Brain microvascular endothelial cell (primary cell): ENCODE measurements at regions not wholly inside any gene's neighbourhood (a gene's known extent, or its start where the extent isn't known, plus 50 kb on each side); places are given as distances from the start of the nearest gene placed in this dataset.

ENCODE experiments used
- DNase-seq: peaks from one replicate; pipeline ENCODE4 v3.0.0-alpha.2; 2020
- H3K27ac ChIP-seq: fragments of 250-450 bp; sonication (Bioruptor Pico); 2 replicates; pipeline ENCODE4 v1.5.1; 2020; ENCODE audit warnings: mild to moderate bottlenecking, moderate library complexity
- H3K27me3 ChIP-seq: fragments of 250-450 bp; sonication (Bioruptor Pico); replicated peaks from 2 replicates; pipeline ENCODE4 v1.5.1; 2020; ENCODE audit warnings: mild to moderate bottlenecking
- H3K36me3 ChIP-seq: fragments of 250-450 bp; sonication (Bioruptor Pico); replicated peaks from 2 replicates; pipeline ENCODE4 v1.5.1; 2020; ENCODE audit warnings: mild to moderate bottlenecking
- H3K4me3 ChIP-seq: 2 replicates; pipeline ENCODE4 v1.5.1; 2011; ENCODE audit warnings: low read depth, mild to moderate bottlenecking, control low read depth, low read length, moderate library complexity
- CTCF ChIP-seq: IDR thresholded peaks from 2 replicates; pipeline ENCODE4 v1.5.1; 2011; ENCODE audit warnings: low read depth, mild to moderate bottlenecking, moderate library complexity, low read length, control low read depth, inconsistent platforms; ENCODE audit errors: missing control alignments
- in situ Hi-C: cut with HindIII; loops from 2 replicates; pipeline ENCODE4 v1.10.0; 2017; ENCODE audit warnings: low sequenced_read_pairs, low pct_ligation_motif_present

GRCh38 chr15:70387993-70388392 is 290.3 kb upstream of the TLE3 start:
- TF ChIP-seq CTCF = no peak
- in situ Hi-C loops = no loop called here
- H3K36me3 ChIP-seq = no peaks in the 10 kb centered on the region

GRCh38 chr15:70387081-70387480 is 289.4 kb upstream of the TLE3 start:
- H3K27me3 ChIP-seq = peaks cover 5% of the 10 kb centered on the region
- in situ Hi-C loops = no loop called here
- H3K36me3 ChIP-seq = no peaks in the 10 kb centered on the region
- DNase-seq = no peak
- no peak overlapping the region for H3K27ac ChIP-seq
- no peak overlapping the region for H3K4me3 ChIP-seq
- TF ChIP-seq CTCF = no peak

More at GRCh38 chr15:70387993-70388392, 290.3 kb upstream of the TLE3 start:
- Histone ChIP-seq H3K27ac (no peak overlapping the region), H3K27me3 (peaks cover 5% of the 10 kb centered on the region), H3K4me3 (no peak overlapping the region)
- DNase-seq = no peak

GRCh38 chr15:70385711-70386110 is 288.0 kb upstream of the TLE3 start:
- H3K36me3 ChIP-seq = no peaks in the 10 kb centered on the region
- no peak for TF ChIP-seq CTCF
- H3K27me3 ChIP-seq = peaks cover 5% of the 10 kb centered on the region
- in situ Hi-C loops = no loop called here
- no peak overlapping the region for H3K27ac ChIP-seq
- H3K4me3 ChIP-seq = no peak overlapping the region
- no peak for DNase-seq

GRCh38 chr15:70385052-70385451 is 287.3 kb upstream of the TLE3 start:
- DNase-seq = no peak
- Histone ChIP-seq H3K36me3 (no peaks in the 10 kb centered on the region), H3K27me3 (peaks cover 5% of the 10 kb centered on the region), H3K4me3 (no peak overlapping the region), H3K27ac (no peak overlapping the region)
- in situ Hi-C loops = no loop called here
- no peak for TF ChIP-seq CTCF

GRCh38 chr15:70383856-70384255 is 286.1 kb upstream of the TLE3 start:
- TF ChIP-seq CTCF = no peak
- Histone ChIP-seq H3K36me3 (no peaks in the 10 kb centered on the region), H3K27me3 (peaks cover 5% of the 10 kb centered on the region), H3K27ac (no peak overlapping the region), H3K4me3 (no peak overlapping the region)
- in situ Hi-C loops = no loop called here
- DNase-seq = no peak

GRCh38 chr15:70382762-70383458 is 285.2 kb upstream of the TLE3 start:
- in situ Hi-C loops = no loop called here
- DNase-seq = no peak
- TF ChIP-seq CTCF = no peak
- H3K27me3 ChIP-seq = peaks cover 4% of the 10 kb centered on the region
- H3K27ac ChIP-seq = no peak overlapping the region
- no peak overlapping the region for H3K4me3 ChIP-seq
- no peaks in the 10 kb centered on the region for H3K36me3 ChIP-seq
